Stimulated activated CD8-positive, alpha-beta memory T cell treated with anti-CD3 and anti-CD28 coated beads, Interleukin-7, amount 100 ng/mL, for 48 hours (primary cell): ENCODE measurements at regions not wholly inside any gene's neighbourhood (a gene's known extent, or its start where the extent isn't known, plus 50 kb on each side); places are given as distances from the start of the nearest gene placed in this dataset.
"Not testable (repeated sequence)": the region's sequence is repeated elsewhere in the genome, so short reads cannot be mapped to it uniquely, and the experiment has no call there.

Experiments
- DNase-seq, 2 donors: peaks; one replicate each; pipeline ENCODE4 v3.0.0-alpha.2; 2020; ENCODE audit warnings: low read depth in 1 of 2; ENCODE audit errors: extremely low read depth in 1 of 2

GRCh38 chr5:176018598-176018997 lies 50.5 kb upstream of the THOC3 start:
- not testable (repeated sequence) for DNase-seq

- not testable (repeated sequence) for DNase-seq
Observed at GRCh38 chr5:176020852-176021251, 52.7 kb upstream of the THOC3 start.

GRCh38 chr5:176023535-176023934 lies 55.4 kb upstream of the THOC3 start:
- DNase-seq: not testable (repeated sequence)

GRCh38 chr5:176029445-176029844 lies 61.3 kb upstream of the THOC3 start:
- not testable (repeated sequence) for DNase-seq

GRCh38 chr5:176030361-176031117 lies 62.4 kb upstream of the THOC3 start:
- not testable (repeated sequence) for DNase-seq

- not testable (repeated sequence) for DNase-seq
Observed at GRCh38 chr5:176031118-176031510, 63.0 kb upstream of the THOC3 start.

GRCh38 chr5:176033186-176033585 lies 65.1 kb upstream of the THOC3 start:
- DNase-seq: not testable (repeated sequence)

- not testable (repeated sequence) for DNase-seq
Observed at GRCh38 chr5:176034407-176035200, 66.5 kb upstream of the THOC3 start.

- DNase-seq: not testable (repeated sequence)
Observed at GRCh38 chr5:176035201-176035530, 67.1 kb upstream of the THOC3 start.

GRCh38 chr5:176035816-176036308 lies 67.7 kb upstream of the THOC3 start:
- DNase-seq: not testable (repeated sequence)

- DNase-seq: not testable (repeated sequence)
Observed at GRCh38 chr5:176036391-176036790, 68.3 kb upstream of the THOC3 start.

- not testable (repeated sequence) for DNase-seq
Observed at GRCh38 chr5:176037190-176037589, 69.1 kb upstream of the THOC3 start.

- DNase-seq: not testable (repeated sequence)
Observed at GRCh38 chr5:176040105-176040801, 72.1 kb upstream of the THOC3 start.

- not testable (repeated sequence) for DNase-seq
Observed at GRCh38 chr5:176041248-176041994, 73.3 kb upstream of the THOC3 start.

- DNase-seq: peak in 1 of 2 donors; percentile 13
Observed at GRCh38 chr5:176042020-176042658, 74.0 kb upstream of the THOC3 start.

- DNase-seq: not testable (repeated sequence)
Observed at GRCh38 chr5:176043252-176043829, 75.2 kb upstream of the THOC3 start.

GRCh38 chr5:176043986-176044385 lies 75.9 kb upstream of the THOC3 start:
- not testable (repeated sequence) for DNase-seq

- DNase-seq: not testable (repeated sequence)
Observed at GRCh38 chr5:176044431-176044830, 76.3 kb upstream of the THOC3 start.

- DNase-seq: not testable (repeated sequence)
Observed at GRCh38 chr5:176045442-176045841, 77.3 kb upstream of the THOC3 start.

GRCh38 chr5:176048671-176049070 lies 80.6 kb upstream of the THOC3 start:
- not testable (repeated sequence) for DNase-seq
